Glutamatergic neuron (in vitro differentiated cells): ENCODE measurements at regions not wholly inside any gene's neighbourhood (a gene's known extent, or its start where the extent isn't known, plus 50 kb on each side); places are given as distances from the start of the nearest gene placed in this dataset.

Source experiments
- DNase-seq: peaks from one replicate; pipeline ENCODE4 v3.0.0; 2022
- H3K27ac Mint-ChIP-seq: one replicate; pipeline ENCODE4 v1.8.0; 2020; ENCODE audit warnings: mild to moderate bottlenecking, mixed read lengths, inconsistent platforms; ENCODE audit not compliant: unreplicated experiment
- H3K27me3 Mint-ChIP-seq: one replicate; pipeline ENCODE4 v1.8.0; 2020; ENCODE audit warnings: mild to moderate bottlenecking, moderate library complexity, mixed read lengths, inconsistent platforms; ENCODE audit not compliant: unreplicated experiment
- H3K36me3 Mint-ChIP-seq: one replicate; pipeline ENCODE4 v1.8.0; 2020; ENCODE audit warnings: mild to moderate bottlenecking, mixed read lengths, inconsistent platforms; ENCODE audit not compliant: unreplicated experiment
- H3K4me1 Mint-ChIP-seq: one replicate; pipeline ENCODE4 v1.8.0; 2020; ENCODE audit warnings: mild to moderate bottlenecking, low read depth, mixed read lengths, inconsistent platforms; ENCODE audit not compliant: unreplicated experiment
- H3K4me3 Mint-ChIP-seq: one replicate; pipeline ENCODE4 v1.8.0; 2020; ENCODE audit warnings: mild to moderate bottlenecking, mixed read lengths, inconsistent platforms; ENCODE audit not compliant: unreplicated experiment
- H3K9me3 Mint-ChIP-seq: one replicate; pipeline ENCODE4 v1.8.0; 2020; ENCODE audit warnings: mild to moderate bottlenecking, moderate library complexity, mixed read lengths, inconsistent platforms; ENCODE audit not compliant: unreplicated experiment
- CTCF ChIP-seq: fragments of 200-600 bp; sonication (generic); IDR thresholded peaks from one replicate; pipeline ENCODE4 v1.5.0; 2021; ENCODE audit not compliant: partially characterized antibody, unreplicated experiment

DNA sequence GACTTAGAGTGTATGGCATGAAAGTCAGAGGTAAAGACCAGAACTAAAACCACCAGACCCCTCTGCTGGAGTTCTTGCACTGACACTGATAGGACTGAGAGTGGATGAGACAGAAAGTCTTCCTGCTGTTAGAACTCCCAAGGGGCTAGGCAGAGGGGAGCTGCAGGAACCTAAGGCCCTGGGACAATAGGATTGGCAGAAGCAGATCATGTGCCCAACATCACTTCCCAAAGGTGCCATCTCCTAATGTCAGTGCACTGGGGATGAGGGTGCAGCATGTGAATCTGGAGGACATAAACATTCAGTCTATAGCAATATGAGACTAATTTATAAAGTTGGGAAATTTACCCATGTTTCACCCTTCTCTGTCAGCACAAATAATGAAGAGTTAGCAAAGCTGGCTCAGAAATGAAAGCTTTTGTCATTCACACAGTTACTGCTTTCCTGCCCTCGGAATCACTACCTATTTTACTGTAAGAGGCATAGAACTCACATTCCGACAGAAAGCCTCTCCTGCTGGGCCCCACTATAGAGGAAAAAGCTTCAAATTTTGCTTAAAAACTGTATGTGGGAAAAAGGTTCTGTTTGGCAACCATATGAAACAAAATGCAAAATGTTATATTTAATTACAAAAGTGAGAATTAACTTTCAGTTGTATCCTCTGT lies 49.9 kb upstream of the SSX2IP start:
- H3K27ac Mint-ChIP-seq = no peak overlapping the region
- peaks cover 3% of the 10 kb centered on the region for H3K4me1 Mint-ChIP-seq
- H3K4me3 Mint-ChIP-seq = no peak overlapping the region
- no peaks in the 10 kb centered on the region for H3K36me3 Mint-ChIP-seq
- peaks cover 1% of the 10 kb centered on the region for H3K9me3 Mint-ChIP-seq
- TF ChIP-seq CTCF = no peak
- peaks cover 3% of the 10 kb centered on the region for H3K27me3 Mint-ChIP-seq
- DNase-seq = no peak
